ENCODE measurements at regions not wholly inside any gene's neighbourhood (a gene's known extent, or its start where the extent isn't known, plus 50 kb on each side); places are given as distances from the start of the nearest gene placed in this dataset.
"Not testable (repeated sequence)": the region's sequence is repeated elsewhere in the genome, so short reads cannot be mapped to it uniquely, and the experiment has no call there.

- TF ChIP-seq, protein P1, sequence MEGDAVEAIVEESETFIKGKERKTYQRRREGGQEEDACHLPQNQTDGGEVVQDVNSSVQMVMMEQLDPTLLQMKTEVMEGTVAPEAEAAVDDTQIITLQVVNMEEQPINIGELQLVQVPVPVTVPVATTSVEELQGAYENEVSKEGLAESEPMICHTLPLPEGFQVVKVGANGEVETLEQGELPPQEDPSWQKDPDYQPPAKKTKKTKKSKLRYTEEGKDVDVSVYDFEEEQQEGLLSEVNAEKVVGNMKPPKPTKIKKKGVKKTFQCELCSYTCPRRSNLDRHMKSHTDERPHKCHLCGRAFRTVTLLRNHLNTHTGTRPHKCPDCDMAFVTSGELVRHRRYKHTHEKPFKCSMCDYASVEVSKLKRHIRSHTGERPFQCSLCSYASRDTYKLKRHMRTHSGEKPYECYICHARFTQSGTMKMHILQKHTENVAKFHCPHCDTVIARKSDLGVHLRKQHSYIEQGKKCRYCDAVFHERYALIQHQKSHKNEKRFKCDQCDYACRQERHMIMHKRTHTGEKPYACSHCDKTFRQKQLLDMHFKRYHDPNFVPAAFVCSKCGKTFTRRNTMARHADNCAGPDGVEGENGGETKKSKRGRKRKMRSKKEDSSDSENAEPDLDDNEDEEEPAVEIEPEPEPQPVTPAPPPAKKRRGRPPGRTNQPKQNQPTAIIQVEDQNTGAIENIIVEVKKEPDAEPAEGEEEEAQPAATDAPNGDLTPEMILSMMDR (IDR thresholded peaks at IDR 0.05 in 2 of 3, conservative IDR thresholded peaks at IDR 0.05 in 1 of 3; ENCODE audit: insufficient read depth in 2 of 3, low read depth in 1 of 3, low read length in 3 of 3): not testable (repeated sequence)
- not testable (repeated sequence) for TF ChIP-seq CREB1 (IDR thresholded peaks at IDR 0.05); CREB1 (CRISPR knock-in tag; IDR thresholded peaks at IDR 0.05); TCF7L2 (IDR thresholded peaks at IDR 0.05; ENCODE audit: low read depth, low read length); C11orf30 (IDR thresholded peaks at IDR 0.05; ENCODE audit: low read depth); MTA3 (IDR thresholded peaks at IDR 0.05; ENCODE audit: borderline replicate concordance); SP1 (CRISPR knock-in tag; IDR thresholded peaks at IDR 0.05); DIDO1 (tag; IDR thresholded peaks at IDR 0.05; ENCODE audit: low read depth); JUND (IDR thresholded peaks at IDR 0.05; ENCODE audit: borderline replicate concordance, low read depth, low read length); JUND (tag; IDR thresholded peaks at IDR 0.05; ENCODE audit: borderline replicate concordance, low read depth, low read length); MEF2A (IDR thresholded peaks at IDR 0.05; ENCODE audit: control insufficient read depth, low read depth, low read length)
- TF ChIP-seq, protein P2, sequence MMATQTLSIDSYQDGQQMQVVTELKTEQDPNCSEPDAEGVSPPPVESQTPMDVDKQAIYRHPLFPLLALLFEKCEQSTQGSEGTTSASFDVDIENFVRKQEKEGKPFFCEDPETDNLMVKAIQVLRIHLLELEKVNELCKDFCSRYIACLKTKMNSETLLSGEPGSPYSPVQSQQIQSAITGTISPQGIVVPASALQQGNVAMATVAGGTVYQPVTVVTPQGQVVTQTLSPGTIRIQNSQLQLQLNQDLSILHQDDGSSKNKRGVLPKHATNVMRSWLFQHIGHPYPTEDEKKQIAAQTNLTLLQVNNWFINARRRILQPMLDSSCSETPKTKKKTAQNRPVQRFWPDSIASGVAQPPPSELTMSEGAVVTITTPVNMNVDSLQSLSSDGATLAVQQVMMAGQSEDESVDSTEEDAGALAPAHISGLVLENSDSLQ (IDR thresholded peaks at IDR 0.05): not testable (repeated sequence)
These were observed 765.4 kb downstream of the TAF11L14 start for GRCh38 chr5:18399461-18400327.
